K562 (cell line): ENCODE measurements at regions not wholly inside any gene's neighbourhood (a gene's known extent, or its start where the extent isn't known, plus 50 kb on each side); places are given as distances from the start of the nearest gene placed in this dataset.

Experiments used
- ATAC-seq: fragments of 200-7000 bp; cut with Tn5 transposase; 3 replicates; pipeline ENCODE4 v1.9.1; 2020; ENCODE audit warnings: moderate library complexity
- BruUV-seq: library from RNA; stranded (reverse); fragments of 400-500 nt; replicated peaks from 2 replicates; lab custom pipeline; 2021; lab: Mats Ljungman, UMichigan
- CTCF ChIA-PET: fragments of 300-600 bp; formaldehyde crosslinking; extraction: SDS; loops from one replicate; lab custom pipeline; 2021; ENCODE audit warnings: low intra/inter-chr PET ratio; lab: Yijun Ruan, JAX
- POLR2A ChIA-PET: fragments of 300-600, 350-650 bp; sonication (Branson Sonifier 250); formaldehyde crosslinking; extraction: SDS; loops from one replicate; lab custom pipeline; 2021; ENCODE audit warnings: antibody characterized with exemption, inconsistent platforms; lab: Yijun Ruan, JAX
- DNase-seq, 4 experiments: peaks; one replicate each; pipeline versions ENCODE4 v3.0.0 to v3.0.0-alpha.2; 2011 to 2018; ENCODE audit warnings: low spot score in 3 of 4, mixed read lengths in 3 of 4; ENCODE audit errors: extremely low read depth in 1 of 4
- FAIRE-seq: peaks from 2 replicates; lab custom pipeline; 2011; peaks lifted over from hg19 to GRCh38; lab: Jason Lieb, UNC
- H2AFZ ChIP-seq: 2 replicates; pipeline ENCODE4 v1.6.0; 2011; ENCODE audit warnings: low read depth, low read length, control low read depth, inconsistent platforms
- H3K27ac ChIP-seq: fragments of 200-600 bp; 3 replicates; pipeline ENCODE4 v1.8.0; 2011; ENCODE audit warnings: low read depth, mild to moderate bottlenecking, control low read depth, inconsistent platforms, low read length, moderate library complexity, mixed read lengths; ENCODE audit errors: extremely low read depth
- H3K27me3 ChIP-seq, 2 experiments: fragments of 300-600 bp in 1 of 2; 2 replicates in 1 of 2; 3 replicates in 1 of 2; pipeline versions ENCODE4 v1.6.0 to v1.8.0; 2011; ENCODE audit warnings: inconsistent platforms in 2 of 2, low read length in 2 of 2, mild to moderate bottlenecking in 1 of 2, mixed read lengths in 1 of 2, moderate library complexity in 1 of 2; ENCODE audit not compliant: control insufficient read depth in 2 of 2, insufficient read depth in 2 of 2
- H3K36me3 ChIP-seq: fragments of 300-600 bp; 3 replicates; pipeline ENCODE4 v1.8.0; 2011; ENCODE audit warnings: mild to moderate bottlenecking, low read length, inconsistent platforms; ENCODE audit not compliant: control insufficient read depth, insufficient read depth
- H3K4me1 ChIP-seq, 2 experiments: fragments of 200-600 bp in 1 of 2; replicated peaks in 1 of 2; 2 replicates in 1 of 2; 3 replicates in 1 of 2; pipeline versions ENCODE4 v1.5.1 to v1.8.0; 2011; ENCODE audit warnings: inconsistent platforms in 2 of 2, low read length in 2 of 2, mild to moderate bottlenecking in 1 of 2, mixed read lengths in 1 of 2, moderate library complexity in 1 of 2; ENCODE audit not compliant: control insufficient read depth in 2 of 2, insufficient read depth in 2 of 2
- H3K4me2 ChIP-seq: 2 replicates; pipeline ENCODE4 v1.6.1; 2011; ENCODE audit warnings: low read length, control low read depth, inconsistent platforms, mixed read lengths; ENCODE audit not compliant: insufficient read depth
- H3K4me3 ChIP-seq: fragments of 200-600 bp; sonication (generic), shearing (Covaris generic); 2 replicates; pipeline ENCODE4 v1.5.1; 2016; ENCODE audit warnings: control low read depth, inconsistent platforms
- H3K79me2 ChIP-seq: fragments of 200-600 bp; 3 replicates; pipeline ENCODE4 v1.8.0; 2011; ENCODE audit warnings: low read length, inconsistent platforms; ENCODE audit not compliant: control insufficient read depth, insufficient read depth
- H3K9ac ChIP-seq, 2 experiments: 2 replicates each; pipeline versions ENCODE4 v1.6.0 to v1.6.1; 2011; ENCODE audit warnings: low read depth in 2 of 2, low read length in 2 of 2, control low read depth in 1 of 2, inconsistent platforms in 1 of 2, mild to moderate bottlenecking in 1 of 2, mixed read lengths in 1 of 2; ENCODE audit not compliant: insufficient read depth in 1 of 2
- H3K9me1 ChIP-seq: one replicate; pipeline ENCODE4 v1.6.0; 2011; ENCODE audit warnings: inconsistent platforms, mild to moderate bottlenecking, low read length, moderate library complexity; ENCODE audit not compliant: control insufficient read depth, insufficient read depth
- H3K9me3 ChIP-seq: replicated peaks from 2 replicates; pipeline ENCODE4 v1.5.1; 2011; ENCODE audit warnings: low read depth, low read length, inconsistent platforms; ENCODE audit not compliant: control insufficient read depth, insufficient read depth
- H4K20me1 ChIP-seq: replicated peaks from 2 replicates; pipeline ENCODE4 v1.6.1; 2011; ENCODE audit warnings: low read length, inconsistent platforms, mixed read lengths; ENCODE audit not compliant: control insufficient read depth, insufficient read depth
- ARHGAP35 ChIP-seq: fragments of 450-650 bp; IDR thresholded peaks from 2 replicates; pipeline ENCODE4 v1.6.1; 2018; ENCODE audit not compliant: partially characterized antibody
- CBX2 ChIP-seq: fragments of 200-600 bp; sonication (generic); IDR thresholded peaks from one replicate; pipeline ENCODE4 v1.6.1; 2012; ENCODE audit warnings: mild to moderate bottlenecking, low read length, inconsistent platforms; ENCODE audit not compliant: insufficient read depth, poor library complexity, severe bottlenecking
- EWSR1 ChIP-seq: fragments of 450-650 bp; IDR thresholded peaks from 2 replicates; pipeline ENCODE4 v1.6.1; 2018; ENCODE audit warnings: borderline replicate concordance, mild to moderate bottlenecking, low read depth, moderate library complexity; ENCODE audit not compliant: partially characterized antibody
- FOSL1 ChIP-seq: fragments of 200-800 bp; sonication (Bioruptor generic); conservative IDR thresholded peaks from 2 replicates; pipeline ENCODE4 v1.6.1; 2016; ENCODE audit warnings: missing genetic modification characterization, missing compliant biosample characterization
- HDAC8 ChIP-seq: fragments of 450-650 bp; IDR thresholded peaks from 2 replicates; pipeline ENCODE4 v1.6.1; 2016; ENCODE audit warnings: mild to moderate bottlenecking, missing genetic modification characterization, moderate library complexity, missing compliant biosample characterization
- KDM1A ChIP-seq, 2 experiments: fragments of 450-650 bp; IDR thresholded peaks; 2 replicates each; pipeline ENCODE4 v1.6.1; 2016; ENCODE audit warnings: mild to moderate bottlenecking in 2 of 2
- MEF2D ChIP-seq: conservative IDR thresholded peaks from 2 replicates; pipeline ENCODE4 v1.6.1; 2016; ENCODE audit warnings: low read depth, missing genetic modification characterization, missing compliant biosample characterization
- PTTG1 ChIP-seq: fragments of 450-650 bp; IDR thresholded peaks from 2 replicates; pipeline ENCODE4 v1.6.1; 2016; ENCODE audit warnings: low read depth, mild to moderate bottlenecking, missing genetic modification characterization, missing compliant biosample characterization
- ZNF146 ChIP-seq: IDR thresholded peaks from one replicate; pipeline ENCODE4 v1.6.1; 2018; ENCODE audit warnings: missing compliant biosample characterization; ENCODE audit not compliant: unreplicated experiment
- ZNF609 ChIP-seq: sonication (generic); formaldehyde crosslinking; IDR thresholded peaks from 2 replicates; pipeline ENCODE4 v1.8.1; 2023; ENCODE audit warnings: missing genetic modification reagents, mild to moderate bottlenecking, borderline replicate concordance
- WGBS: fragments of 100-300 bp; shearing (Covaris generic); methylation state at CpG from one replicate; pipeline ENCODE4 v1.1.6; 2016; ENCODE audit warnings: low coverage, mixed read lengths; ENCODE audit not compliant: insufficient coverage; ENCODE audit errors: missing lambda C conversion rate; 5-methylcytosine and 5-hydroxymethylcytosine counted together
- in situ Hi-C: fragments of 300-500 bp; cut with MboI; formaldehyde crosslinking; loops from 4 replicates; pipeline ENCODE4 v1.15.0; 2018; ENCODE audit warnings: inconsistent platforms, mixed read lengths
- intact Hi-C: fragments of 100-400 bp; cut with micrococcal nuclease; formaldehyde crosslinking; loops from 2 replicates; pipeline ENCODE4 v1.14.2; 2022

- no peaks in the 10 kb centered on the region for H3K36me3 ChIP-seq
- H2AFZ ChIP-seq, result no peak overlapping the region
- ATAC-seq (no peak), DNase-seq (no peak), FAIRE-seq (no peak)
- in situ Hi-C loops (no loop called here), intact Hi-C loops (no loop called here)
- no peaks in the 10 kb centered on the region for H3K27me3 ChIP-seq
- CTCF ChIA-PET, result no interaction called here
- 0% methylated on average over 3 of the region's 3 CpGs for WGBS
- no peaks in the 10 kb centered on the region for H3K9me1 ChIP-seq
- H3K27ac ChIP-seq, result no peak overlapping the region
- no peak overlapping the region for H3K9ac ChIP-seq
- H4K20me1 ChIP-seq, result no peaks in the 10 kb centered on the region
- POLR2A ChIA-PET, result interaction anchor here (0.6 kb wide), 1 partner anchor 109 kb away, joined by 3 read pairs; no protein-coding TSS in a partner anchor
- H3K4me3 ChIP-seq, result no peak overlapping the region
- H3K4me2 ChIP-seq, result no peak overlapping the region
- H3K9me3 ChIP-seq, result no peaks in the 10 kb centered on the region
- BruUV-seq, result no TSS peak
- no peak for TF ChIP-seq PTTG1 (tag)
- TF ChIP-seq MEF2D (tag), result no peak
- no peaks in the 10 kb centered on the region for H3K4me1 ChIP-seq
- no peaks in the 10 kb centered on the region for H3K79me2 ChIP-seq
Observed at GRCh38 chr15:38036790-38037338, 102.4 kb downstream of the TMCO5A start.

DNA sequence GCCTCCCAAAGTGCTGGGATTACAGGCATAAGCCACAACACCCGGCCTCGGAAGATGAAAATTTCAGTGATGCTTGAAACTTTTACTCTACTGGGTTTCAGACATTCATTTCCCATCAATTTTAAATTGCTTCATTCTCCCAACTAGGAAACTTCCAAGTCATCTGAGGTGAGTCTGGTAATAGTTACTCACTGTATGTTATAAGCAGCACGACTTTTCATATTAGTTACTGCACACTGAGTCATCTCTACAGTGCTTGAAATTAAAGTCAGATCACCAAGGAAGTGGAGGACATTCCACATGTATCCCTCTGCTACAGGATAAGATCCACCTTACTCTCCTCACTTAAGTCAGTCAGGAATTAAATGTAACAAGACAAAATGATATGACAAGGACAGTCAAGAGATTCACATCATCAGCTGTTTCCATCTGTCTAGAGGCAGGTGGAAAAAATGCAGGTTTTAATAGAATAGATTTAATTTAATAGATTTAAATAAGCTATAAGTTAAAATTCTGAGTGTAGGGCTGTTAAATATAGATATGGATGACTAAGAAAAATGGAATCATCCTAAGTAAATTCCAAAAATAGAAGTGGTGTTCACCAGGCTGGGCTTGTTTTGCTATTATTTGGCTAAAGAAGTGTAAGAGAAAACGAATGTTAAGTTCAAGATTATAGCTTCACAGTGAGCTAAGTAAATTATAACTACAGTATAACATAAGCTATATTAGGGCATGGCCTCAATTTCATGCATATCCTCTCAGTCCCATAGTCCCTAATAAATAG, 104.4 kb downstream of the TMCO5A start:
- intact Hi-C loops, result no loop called here
- in situ Hi-C loops, result no loop called here
- H2AFZ ChIP-seq, result no peak overlapping the region
- no peaks in the 10 kb centered on the region for H3K9me3 ChIP-seq
- H3K36me3 ChIP-seq, result no peaks in the 10 kb centered on the region
- no peaks in the 10 kb centered on the region for H3K79me2 ChIP-seq
- H3K4me3 ChIP-seq, result no peak overlapping the region
- ChIA-PET POLR2A (no interaction called here), CTCF (no interaction called here)
- H3K27me3 ChIP-seq, result no peaks in the 10 kb centered on the region
- no peaks in the 10 kb centered on the region for H4K20me1 ChIP-seq
- no peak overlapping the region for H3K4me2 ChIP-seq
- H3K4me1 ChIP-seq, result no peaks in the 10 kb centered on the region
- DNase-seq, result no peak
- no peak overlapping the region for H3K27ac ChIP-seq
- BruUV-seq, result no TSS peak
- FAIRE-seq, result no peak
- no peak for ATAC-seq
- no peaks in the 10 kb centered on the region for H3K9me1 ChIP-seq
- WGBS, result 0% methylated on average over 4 of the region's 4 CpGs
- H3K9ac ChIP-seq, result no peak overlapping the region
- TF ChIP-seq CBX2, result no peak
- TF ChIP-seq FOSL1, result no peak
- no peak for TF ChIP-seq ARHGAP35
- TF ChIP-seq ZNF146 (CRISPR knock-in tag), result no peak
- TF ChIP-seq EWSR1, result no peak
- no peak for TF ChIP-seq HDAC8 (tag)
- no peak for TF ChIP-seq KDM1A (IDR thresholded peaks at IDR 0.05)
- no peak for TF ChIP-seq ZNF609 (CRISPR knock-in tag)
